ENCODE measurements at regions not wholly inside any gene's neighbourhood (a gene's known extent, or its start where the extent isn't known, plus 50 kb on each side); places are given as distances from the start of the nearest gene placed in this dataset.
"Not testable (repeated sequence)": the region's sequence is repeated elsewhere in the genome, so short reads cannot be mapped to it uniquely, and the experiment has no call there.

DNA sequence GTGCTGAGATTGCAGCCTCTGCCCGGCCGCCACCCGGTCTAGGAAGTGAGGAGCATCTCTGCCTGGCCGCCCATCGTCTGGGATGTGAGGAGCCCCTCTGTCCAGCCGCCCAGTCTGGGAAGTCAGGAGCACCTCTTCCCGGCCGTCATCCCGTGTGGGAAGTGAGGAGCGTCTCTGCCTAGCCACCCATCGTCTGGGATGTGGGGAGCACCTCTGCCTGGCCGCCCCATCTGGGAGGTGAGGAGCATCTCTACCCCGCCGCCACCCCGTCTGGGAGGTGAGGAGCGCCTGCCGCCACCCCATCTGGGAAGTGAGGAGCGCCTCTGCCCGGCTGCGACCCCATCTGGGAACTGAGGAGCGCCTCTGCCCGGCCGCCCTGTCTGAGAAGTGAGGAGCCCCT, 372.2 kb downstream of the TECRL start:
- DNase-seq (ENCODE audit: low spot score); in situ Hi-C loops (cut with HindIII; ENCODE audit: low sequenced_read_pairs): not testable (repeated sequence)

DNA sequence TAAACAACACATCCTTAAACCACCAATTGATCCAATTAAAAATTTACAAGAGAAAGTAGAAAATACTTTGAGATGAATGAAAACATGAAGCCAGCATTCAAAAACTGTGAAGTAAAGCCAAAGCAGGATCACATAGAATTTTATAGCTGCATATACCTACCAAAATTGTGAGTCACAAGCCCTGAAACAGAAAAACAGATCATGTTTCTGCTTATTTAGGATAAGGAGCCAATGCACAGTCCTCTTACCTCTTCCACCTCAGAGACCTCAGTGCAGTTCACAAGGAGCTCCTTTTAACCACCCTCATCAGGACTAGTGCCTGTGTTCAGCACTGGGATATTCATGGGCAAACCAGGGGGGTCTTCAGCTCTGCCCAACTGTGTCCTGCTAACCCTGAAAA, 386.7 kb downstream of the TECRL start:
- in situ Hi-C loops (cut with HindIII; ENCODE audit: low sequenced_read_pairs): no loop called here
- no peak for DNase-seq (ENCODE audit: low spot score)

DNA sequence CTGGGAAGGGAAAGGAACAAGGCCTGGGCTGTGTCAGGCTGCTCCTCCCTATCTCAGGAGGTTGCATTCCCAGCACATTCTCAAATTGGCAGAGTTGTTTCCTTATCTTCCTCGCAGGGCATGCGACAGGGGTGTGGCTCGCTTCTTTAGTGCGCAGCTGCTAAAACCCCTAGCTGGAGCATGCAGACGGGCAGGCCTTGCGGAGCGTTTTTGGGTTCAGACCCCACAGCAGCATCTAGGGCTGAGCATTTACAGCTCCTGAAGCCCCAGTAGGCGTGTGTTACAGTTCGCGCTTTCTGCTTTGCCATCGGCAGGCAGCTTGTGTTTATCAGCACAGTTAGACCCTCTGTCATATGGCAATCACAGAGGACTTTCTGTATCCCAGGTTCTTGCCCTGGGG, 392.4 kb downstream of the TECRL start:
- DNase-seq (ENCODE audit: low spot score): no peak
- in situ Hi-C loops (cut with HindIII; ENCODE audit: low sequenced_read_pairs): no loop called here

DNA sequence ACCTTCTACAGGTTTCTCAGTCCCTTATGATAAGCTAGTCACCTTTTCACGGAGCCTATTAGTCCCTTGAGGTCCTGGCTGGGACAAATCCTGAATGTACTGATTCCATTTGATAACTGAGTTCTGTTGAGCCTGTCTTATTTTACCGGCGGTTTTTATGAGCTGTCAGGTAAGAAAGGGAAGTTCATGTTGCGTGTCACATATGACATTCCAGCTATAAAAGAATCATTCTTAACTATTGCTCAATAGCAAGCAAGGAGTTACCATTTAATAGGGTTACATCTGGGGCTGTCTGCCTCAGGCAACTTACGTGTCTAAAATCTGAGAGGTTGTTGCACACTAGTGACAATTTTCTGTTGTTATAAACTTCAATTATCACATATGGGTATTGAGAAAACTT, 394.6 kb downstream of the TECRL start:
- DNase-seq (ENCODE audit: low spot score): no peak
- in situ Hi-C loops (cut with HindIII; ENCODE audit: low sequenced_read_pairs): no loop called here

DNA sequence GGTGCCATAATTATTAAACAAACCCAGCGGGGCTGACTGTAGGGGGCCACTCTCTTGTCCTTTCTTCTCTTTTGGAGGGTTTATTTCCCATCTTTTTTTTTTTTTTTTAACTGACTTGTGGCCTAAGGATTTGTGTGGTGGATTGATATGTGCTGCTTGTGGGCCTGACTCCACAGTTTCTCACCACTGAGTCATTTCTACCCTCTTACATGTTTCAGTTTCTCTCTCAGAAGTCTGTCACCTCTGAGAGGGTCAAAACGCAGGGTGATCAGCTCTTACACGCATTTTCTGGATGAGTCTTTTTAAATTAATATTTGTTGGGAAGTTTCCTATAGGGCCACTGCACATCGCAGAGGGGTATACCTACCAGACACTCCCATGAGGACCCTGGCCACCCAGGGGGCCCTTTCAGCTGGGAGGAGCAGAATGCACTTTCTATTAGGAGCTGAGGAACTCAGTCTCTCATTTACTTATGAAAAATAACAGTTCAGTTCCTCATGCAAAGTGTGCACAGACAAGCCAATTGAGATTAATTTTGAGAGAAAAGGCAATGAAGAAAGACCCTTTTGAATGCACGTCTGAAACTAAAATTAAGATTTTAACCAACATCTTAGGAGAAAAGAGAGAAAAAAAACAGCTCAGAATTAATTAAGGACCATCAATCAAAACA, 407.9 kb downstream of the TECRL start:
- in situ Hi-C loops (cut with HindIII; ENCODE audit: low sequenced_read_pairs): no loop called here
- DNase-seq (ENCODE audit: low spot score): no peak

DNA sequence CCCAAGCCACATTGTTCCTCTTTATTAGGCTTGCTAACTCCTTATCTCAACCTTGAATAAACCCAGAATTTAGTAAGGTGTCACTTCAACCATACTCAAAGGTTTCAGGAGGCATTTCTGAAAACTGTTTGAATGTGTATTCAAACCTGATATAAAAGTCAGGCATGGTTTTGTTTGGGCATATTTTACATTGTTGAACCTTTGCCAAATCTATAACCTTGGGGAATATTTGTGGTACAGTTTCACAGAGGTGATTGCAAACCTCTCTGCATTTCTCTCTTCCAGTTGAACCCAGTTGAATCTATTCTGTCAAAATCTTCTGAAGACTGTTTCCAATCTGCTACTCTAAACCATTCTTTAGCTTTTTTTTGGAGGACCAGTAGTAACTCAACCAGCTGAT, 409.0 kb downstream of the TECRL start:
- no peak for DNase-seq (ENCODE audit: low spot score)
- in situ Hi-C loops (cut with HindIII; ENCODE audit: low sequenced_read_pairs): no loop called here

DNA sequence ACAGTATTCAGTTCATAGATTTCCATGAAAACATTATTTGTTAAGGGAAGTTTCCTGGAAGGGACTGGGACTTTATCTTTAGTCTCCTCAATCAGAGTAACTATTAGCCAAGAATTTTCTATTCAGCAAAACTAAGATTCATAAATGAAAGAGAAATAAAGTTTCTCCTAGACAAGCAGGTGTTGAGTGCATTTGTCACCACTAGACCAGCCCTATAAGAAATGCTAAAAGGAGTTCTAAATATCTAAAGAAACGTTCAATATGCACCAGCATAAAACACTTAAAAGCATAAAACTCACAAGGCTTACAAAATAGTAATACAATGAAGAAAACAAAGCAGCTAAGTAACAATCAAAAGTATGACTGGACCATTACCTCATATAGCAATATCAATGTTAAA, 423.0 kb downstream of the TECRL start:
- DNase-seq (ENCODE audit: low spot score): no peak
- in situ Hi-C loops (cut with HindIII; ENCODE audit: low sequenced_read_pairs): no loop called here

DNA sequence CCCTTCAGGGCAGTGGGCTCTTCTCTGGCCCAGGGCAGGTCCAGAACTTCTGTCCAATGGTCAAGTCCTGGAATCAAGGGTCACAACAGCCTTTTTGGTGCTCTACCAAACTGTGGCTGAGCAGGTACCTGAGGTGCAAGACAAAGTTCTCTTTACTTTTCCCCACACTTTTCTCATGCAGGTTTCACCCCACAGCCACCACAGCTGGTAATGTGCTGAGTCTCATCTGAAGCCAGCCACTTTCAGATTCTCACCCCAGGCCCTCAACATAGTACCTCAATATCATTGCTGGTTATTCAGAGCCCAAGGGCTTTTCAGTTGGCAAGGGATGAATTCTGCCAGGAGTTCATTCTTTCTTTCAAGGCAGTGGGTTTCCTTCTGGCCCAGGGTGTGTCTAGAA, 426.0 kb downstream of the TECRL start:
- in situ Hi-C loops (cut with HindIII; ENCODE audit: low sequenced_read_pairs): no loop called here
- DNase-seq (ENCODE audit: low spot score): no peak

DNA sequence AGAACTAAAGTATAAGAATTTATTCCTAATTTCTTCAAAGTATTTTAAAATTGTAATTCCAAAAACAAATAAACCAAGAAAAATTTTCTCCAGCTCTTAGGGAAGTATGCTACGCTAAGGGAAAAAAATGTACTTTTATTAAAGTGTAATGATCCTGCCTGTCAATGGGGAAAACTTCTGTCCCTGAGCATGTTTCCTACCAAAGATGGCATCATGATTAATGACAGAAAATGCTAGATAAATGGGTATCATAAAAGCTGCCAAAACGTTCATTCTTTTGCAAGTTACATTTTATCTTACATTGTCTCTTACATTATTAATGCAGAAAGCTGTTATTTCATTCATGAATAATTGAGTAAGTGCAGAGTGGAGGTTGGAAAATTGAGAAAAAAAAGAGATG, 443.4 kb downstream of the TECRL start:
- no peak for DNase-seq (ENCODE audit: low spot score)
- in situ Hi-C loops (cut with HindIII; ENCODE audit: low sequenced_read_pairs): no loop called here

DNA sequence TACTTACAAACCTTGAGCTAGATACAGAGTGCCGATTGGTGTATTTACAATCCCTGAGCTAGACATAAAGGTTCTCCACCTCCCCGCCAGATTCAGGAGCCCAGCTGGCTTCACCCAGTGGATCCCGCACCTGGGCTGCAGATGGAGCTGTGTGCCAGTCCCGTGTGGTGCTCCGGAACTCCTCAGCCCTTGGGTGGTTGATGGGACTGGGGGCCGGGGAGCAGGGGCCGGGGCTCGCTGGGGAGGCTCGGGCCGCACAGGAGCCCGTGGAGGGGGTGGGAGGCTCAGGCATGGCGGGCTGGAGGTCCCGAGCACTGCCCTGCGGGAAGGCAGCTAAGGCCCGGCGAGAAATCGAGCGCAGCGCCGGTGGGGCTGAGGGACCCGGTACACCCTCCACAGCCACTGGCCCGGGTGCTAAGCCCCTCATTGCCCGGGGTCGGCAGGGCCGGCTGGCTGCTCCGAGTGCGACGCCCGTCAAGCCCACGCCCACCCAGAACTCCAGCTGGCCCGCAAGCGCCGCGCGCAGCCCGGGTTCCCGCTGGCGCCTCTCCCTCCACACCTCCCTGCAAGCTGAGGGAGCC, 466.5 kb downstream of the TECRL start:
- in situ Hi-C loops (cut with HindIII; ENCODE audit: low sequenced_read_pairs); DNase-seq (ENCODE audit: low spot score): not testable (repeated sequence)

DNA sequence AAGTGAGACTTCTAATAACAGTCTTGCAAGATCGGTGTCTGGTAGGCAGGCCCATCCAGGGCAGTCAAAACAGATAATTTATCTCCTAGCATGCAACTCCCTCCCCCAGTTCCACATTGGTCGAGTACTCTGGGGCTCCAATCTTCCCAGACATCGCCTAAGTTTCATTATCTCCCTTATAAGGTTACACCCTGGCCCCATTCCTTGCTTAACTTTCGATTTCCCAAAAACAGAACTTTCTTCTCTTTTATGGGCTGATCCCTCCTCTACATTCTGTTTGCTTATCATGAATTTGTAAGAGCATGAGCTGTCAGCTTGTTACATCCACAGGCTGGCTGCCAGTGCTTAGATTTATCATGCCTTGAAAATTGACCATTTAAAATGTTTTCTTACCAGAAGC, 471.3 kb downstream of the TECRL start:
- in situ Hi-C loops (cut with HindIII; ENCODE audit: low sequenced_read_pairs): no loop called here
- no peak for DNase-seq (ENCODE audit: low spot score)

DNA sequence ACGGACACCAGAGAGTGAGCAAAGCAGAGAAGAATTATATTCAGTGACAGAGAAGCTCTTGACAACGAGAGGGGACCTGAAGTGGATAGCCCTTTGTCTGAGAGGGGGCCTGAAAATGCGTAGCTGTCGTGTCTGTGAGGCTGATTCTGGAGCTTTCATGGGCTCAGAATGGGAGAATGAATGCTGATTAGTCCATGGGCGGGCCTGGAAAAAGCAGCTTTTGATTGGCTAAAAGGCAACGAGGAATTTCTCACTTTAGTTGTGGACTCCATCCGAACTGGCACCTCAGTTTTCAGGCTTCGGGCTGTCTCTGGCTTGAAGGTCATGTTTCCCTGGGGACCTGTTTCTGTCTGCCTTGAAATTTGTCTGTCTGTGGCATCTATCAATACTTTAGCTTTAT, 487.1 kb downstream of the TECRL start:
- DNase-seq (ENCODE audit: low spot score): no peak
- in situ Hi-C loops (cut with HindIII; ENCODE audit: low sequenced_read_pairs): no loop called here

DNA sequence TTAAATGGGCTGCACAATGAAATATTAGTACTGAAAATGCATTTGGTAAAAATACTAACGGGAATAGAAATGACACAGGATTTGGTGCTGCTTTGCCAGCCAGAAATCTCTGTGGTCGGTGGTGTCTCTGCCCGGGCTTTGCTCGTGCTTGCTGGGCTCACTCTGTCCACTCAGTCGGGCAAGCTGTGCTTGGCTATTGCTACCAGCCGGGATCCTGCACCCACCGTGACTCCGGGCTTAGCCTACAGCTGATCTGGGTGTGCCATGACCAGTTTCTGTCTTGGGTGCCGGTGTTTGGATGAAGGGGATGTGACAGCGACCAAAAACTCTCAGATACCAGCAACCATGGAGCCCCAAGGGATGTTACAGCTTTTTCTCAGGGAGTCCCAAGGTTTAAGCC, 487.7 kb downstream of the TECRL start:
- in situ Hi-C loops (cut with HindIII; ENCODE audit: low sequenced_read_pairs): no loop called here
- DNase-seq (ENCODE audit: low spot score): no peak

DNA sequence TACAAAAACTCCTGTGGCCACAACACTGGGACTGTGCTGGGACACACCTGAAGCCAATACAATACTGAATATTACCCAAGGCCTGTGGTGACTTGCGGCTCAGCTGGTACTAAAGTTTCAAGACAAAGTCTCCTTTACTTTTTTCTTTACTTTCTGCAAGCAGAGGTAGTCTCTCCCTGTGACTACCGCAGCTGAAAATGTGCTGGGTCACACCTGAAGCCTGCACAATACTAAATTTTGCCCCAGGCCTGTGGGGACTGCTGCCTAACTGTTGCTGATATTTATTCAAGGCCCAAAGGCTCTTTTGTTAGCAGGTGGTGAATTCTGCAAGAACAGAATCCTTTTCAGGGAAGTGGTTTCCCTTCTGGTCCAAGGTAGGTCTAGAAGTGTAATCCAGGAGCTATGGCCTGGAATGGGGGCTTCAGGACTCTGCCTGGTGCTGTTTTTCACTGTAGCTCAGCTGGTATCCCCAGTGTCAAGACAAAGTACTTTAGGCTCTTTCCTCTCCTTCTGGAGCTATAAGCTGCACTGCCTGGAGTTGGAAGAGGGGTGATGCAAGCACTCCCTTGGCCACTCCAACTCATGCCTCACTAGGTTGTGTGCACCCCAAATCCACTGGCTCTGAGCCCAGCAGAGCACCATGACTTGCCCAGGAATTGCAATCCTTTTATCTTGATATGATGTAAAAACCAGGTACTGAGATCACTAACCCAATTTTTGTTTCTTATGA, 489.4 kb downstream of the TECRL start:
- in situ Hi-C loops (cut with HindIII; ENCODE audit: low sequenced_read_pairs): no loop called here
- DNase-seq (ENCODE audit: low spot score): no peak

DNA sequence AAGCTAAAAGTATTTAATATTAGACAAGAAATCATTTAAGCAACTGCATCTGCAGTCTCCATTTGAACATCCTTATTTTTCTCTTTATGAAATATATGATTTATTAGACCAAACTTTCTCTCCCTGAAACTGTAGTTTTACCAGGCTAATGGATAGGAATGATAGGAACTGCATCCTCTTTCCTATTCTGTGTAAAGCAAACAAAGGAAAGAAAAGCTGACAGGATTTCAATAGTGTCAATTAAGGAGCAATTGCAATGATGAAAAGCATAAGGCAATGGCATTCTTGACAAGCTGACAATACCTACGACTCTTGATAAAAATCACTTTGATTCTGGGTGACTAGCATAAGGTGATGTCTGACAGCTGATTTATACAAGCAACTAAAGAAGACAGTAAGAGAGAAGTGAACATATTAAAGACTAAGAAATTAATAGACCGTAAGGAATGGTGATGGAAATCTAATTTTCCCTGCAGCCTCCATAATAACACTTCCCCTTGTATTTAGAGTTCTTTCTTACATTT, 502.5 kb downstream of the TECRL start:
- in situ Hi-C loops (cut with HindIII; ENCODE audit: low sequenced_read_pairs): no loop called here
- no peak for DNase-seq (ENCODE audit: low spot score)

DNA sequence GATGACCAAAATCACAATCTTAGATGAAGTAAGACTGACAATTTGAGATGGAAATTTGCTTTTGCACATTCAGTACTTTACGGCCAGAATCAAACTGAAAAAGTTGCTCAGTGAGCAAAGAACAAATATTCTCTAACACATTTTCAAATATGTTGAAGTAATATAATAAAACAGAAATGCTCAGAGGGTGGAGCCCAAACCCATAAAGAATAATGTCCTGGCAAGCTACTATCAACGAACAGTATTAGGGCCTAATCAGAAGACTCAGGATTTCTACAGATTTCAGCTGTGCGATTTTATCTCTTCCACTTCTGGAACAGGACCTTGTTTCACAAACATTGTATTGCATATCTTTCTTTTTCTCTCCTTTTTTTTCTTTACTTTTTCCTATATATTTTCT, 505.0 kb downstream of the TECRL start:
- DNase-seq (ENCODE audit: low spot score): no peak
- in situ Hi-C loops (cut with HindIII; ENCODE audit: low sequenced_read_pairs): no loop called here

DNA sequence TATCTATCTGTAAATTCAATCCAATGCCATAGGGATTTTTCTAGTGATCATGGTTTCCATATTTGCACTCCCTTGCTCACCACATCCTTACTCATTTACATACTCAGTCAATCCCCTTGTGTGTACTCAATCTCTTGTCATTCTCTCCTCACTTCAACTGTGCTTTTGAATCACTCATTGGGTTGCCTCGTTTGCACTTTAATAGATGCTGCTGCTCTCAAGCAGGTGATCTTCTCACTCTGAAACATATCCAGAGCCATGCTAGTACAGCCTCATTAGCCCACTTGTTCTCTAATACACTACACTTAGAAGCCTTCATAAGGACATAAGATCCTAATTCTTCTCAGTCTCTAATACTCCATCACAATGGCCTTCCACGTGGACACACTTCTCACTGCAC, 507.9 kb downstream of the TECRL start:
- DNase-seq (ENCODE audit: low spot score): no peak
- in situ Hi-C loops (cut with HindIII; ENCODE audit: low sequenced_read_pairs): no loop called here

DNA sequence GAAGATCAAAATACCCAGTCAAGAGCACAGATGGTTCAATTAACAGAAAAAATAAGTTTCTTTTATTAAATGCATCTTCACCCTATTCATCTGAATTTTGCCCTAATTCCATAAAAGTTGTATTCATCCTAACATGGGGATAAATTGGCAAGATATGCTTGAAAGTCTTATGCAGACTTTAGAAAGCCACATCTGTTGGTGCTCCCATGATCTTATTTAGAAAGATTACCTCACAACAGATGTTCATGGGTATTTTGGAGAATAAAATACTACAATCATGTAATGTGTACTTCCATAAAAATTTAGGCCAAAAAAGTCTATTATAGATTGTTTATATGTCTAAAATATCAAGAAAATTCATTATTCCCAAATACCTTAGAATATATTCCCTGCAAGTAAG, 510.3 kb downstream of the TECRL start:
- in situ Hi-C loops (cut with HindIII; ENCODE audit: low sequenced_read_pairs): no loop called here
- DNase-seq (ENCODE audit: low spot score): no peak

DNA sequence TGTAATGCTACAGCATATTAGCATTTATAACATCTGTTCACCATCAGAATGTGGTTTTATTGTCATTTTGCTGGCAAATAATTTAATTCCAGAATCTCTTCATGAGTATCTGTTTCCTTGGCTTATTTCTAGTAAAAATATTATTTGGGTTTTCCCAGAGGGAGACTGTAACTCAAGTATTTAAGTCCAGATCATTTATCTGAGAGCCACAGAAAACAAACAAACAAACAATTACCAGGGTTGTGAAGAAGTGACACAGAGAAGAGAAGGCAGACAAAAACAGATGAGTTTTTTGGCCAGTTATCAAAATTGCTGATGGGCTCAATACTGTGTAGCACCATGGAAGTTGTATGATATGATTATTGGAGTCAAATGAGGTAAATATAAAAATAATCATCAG, 515.1 kb downstream of the TECRL start:
- DNase-seq (ENCODE audit: low spot score): no peak
- in situ Hi-C loops (cut with HindIII; ENCODE audit: low sequenced_read_pairs): no loop called here

DNA sequence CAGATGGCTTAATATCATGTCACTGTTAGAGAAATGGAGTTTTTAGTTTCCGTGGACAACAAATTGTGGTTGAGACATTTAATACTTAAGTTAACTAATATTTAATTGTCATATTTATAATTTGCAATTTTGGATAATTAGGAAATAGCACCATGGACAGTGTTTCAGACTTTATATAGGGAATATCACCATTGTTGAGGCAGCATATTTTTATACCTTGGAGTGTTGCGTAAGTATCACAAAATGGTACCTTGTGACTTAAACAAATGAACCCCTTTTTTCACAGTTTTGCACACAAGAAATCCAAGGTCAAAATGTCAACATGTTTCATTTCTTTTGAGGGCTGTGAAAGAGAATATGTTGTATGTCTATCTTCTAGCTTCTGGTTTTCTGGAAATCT, 539.9 kb downstream of the TECRL start:
- in situ Hi-C loops (cut with HindIII; ENCODE audit: low sequenced_read_pairs): no loop called here
- DNase-seq (ENCODE audit: low spot score): no peak

DNA sequence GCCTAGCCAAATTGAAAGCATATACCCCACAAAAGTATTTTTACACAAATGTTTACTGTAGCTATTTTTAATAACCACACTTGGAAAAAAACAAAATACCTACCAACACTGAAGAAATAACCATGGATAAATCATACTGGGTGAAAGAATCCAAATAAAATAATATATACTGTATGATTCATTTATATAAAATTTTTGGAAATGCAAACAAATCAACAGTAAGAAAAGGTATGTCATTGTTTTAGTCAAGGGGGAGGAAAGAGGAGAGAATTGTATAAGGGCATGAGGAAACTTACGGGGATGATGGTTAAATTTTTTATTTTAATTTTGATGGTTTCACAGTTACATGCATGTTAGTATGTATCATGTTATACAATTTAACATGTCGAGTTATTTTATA, 557.8 kb downstream of the TECRL start:
- in situ Hi-C loops (cut with HindIII; ENCODE audit: low sequenced_read_pairs): no loop called here
- no peak for DNase-seq (ENCODE audit: low spot score)

Data from G401 (cell line).